ENCODE measurements at regions not wholly inside any gene's neighbourhood (a gene's known extent, or its start where the extent isn't known, plus 50 kb on each side); places are given as distances from the start of the nearest gene placed in this dataset.

GRCh38 chr10:71023704-71024283 is 135.4 kb upstream of the PCBD1 start:
- TF ChIP-seq MAX (IDR thresholded peaks at IDR 0.05; ENCODE audit: low read depth): no peak
- no peak for TF ChIP-seq REST (IDR thresholded peaks at IDR 0.05; ENCODE audit: low read depth, low read length)
- no peak for TF ChIP-seq RAD21 (IDR thresholded peaks at IDR 0.05; ENCODE audit: low read length)
- TF ChIP-seq SIN3A (IDR thresholded peaks at IDR 0.05; ENCODE audit: borderline replicate concordance, low read depth, low read length): no peak
- no peak for TF ChIP-seq EP300 (IDR thresholded peaks at IDR 0.05; ENCODE audit: borderline replicate concordance in 1 of 2, low read depth in 1 of 2, low read length in 1 of 2)
- TF ChIP-seq CTCF (IDR thresholded peaks at IDR 0.05): no peak
- TF ChIP-seq YY1 (IDR thresholded peaks at IDR 0.05; ENCODE audit: low read depth): no peak
- no peak for TF ChIP-seq TAF1 (IDR thresholded peaks at IDR 0.05; ENCODE audit: borderline replicate concordance, low read depth, low read length)
- TF ChIP-seq NRF1 (IDR thresholded peaks at IDR 0.05; ENCODE audit: low read depth, low read length): no peak
- TF ChIP-seq POLR2AphosphoS5 (IDR thresholded peaks at IDR 0.05; ENCODE audit: low read depth, low read length): no peak
- no peak for TF ChIP-seq FOXJ3 (CRISPR knock-in tag; IDR thresholded peaks at IDR 0.05)
- no peak for TF ChIP-seq GATA2 (CRISPR knock-in tag; IDR thresholded peaks at IDR 0.05)
- TF ChIP-seq NFIC (IDR thresholded peaks at IDR 0.05; ENCODE audit: borderline replicate concordance): no peak
- no peak for TF ChIP-seq JUND (IDR thresholded peaks at IDR 0.05)
